ENCODE measurements at regions not wholly inside any gene's neighbourhood (a gene's known extent, or its start where the extent isn't known, plus 50 kb on each side); places are given as distances from the start of the nearest gene placed in this dataset.
A peak's percentile ranks its signal among the peaks of the same experiment; 100 is the strongest.

GRCh38 chr6:26196846-26197635, 109.8 kb downstream of the HFE start:
- peaks cover 0 to 75% (median 0%) of the 10 kb centered on the region in 4 donors for H3K27me3 ChIP-seq
- intact Hi-C loops (cut with DNase I): no loop called here
- peak overlapping the region; percentile 31 to 90 (median 72) for H3K27ac ChIP-seq
- DNase-seq (peak in 2 of 6 donors; percentile 65 to 73), ATAC-seq (peak; percentile 39 to 67 (median 58)), FAIRE-seq (no peak)
- no peak for TF ChIP-seq CTCF (IDR thresholded peaks at IDR 0.05)
- WGBS, 2 donors: 3 to 7% methylated on average over 51 of the region's 51 CpGs
- H3K9me3 ChIP-seq: no peaks in the 10 kb centered on the region
- no peaks in the 10 kb centered on the region for H3K36me3 ChIP-seq
- peaks cover 0 to 5% (median 0%) of the 10 kb centered on the region in 3 donors for H3K4me1 ChIP-seq
- peak overlapping the region; percentile 12 to 43 (median 33) for H3K4me3 ChIP-seq

GRCh38 chr6:26197636-26197932, 110.4 kb downstream of the HFE start:
- DNase-seq: no peak
- H3K36me3 ChIP-seq: no peaks in the 10 kb centered on the region
- peaks cover 0 to 73% (median 1%) of the 10 kb centered on the region in 4 donors for H3K27me3 ChIP-seq
- H3K4me3 ChIP-seq: peak overlapping the region in 2 of 4 donors; percentile 37 to 43
- ATAC-seq: no peak
- no peak for TF ChIP-seq CTCF (IDR thresholded peaks at IDR 0.05)
- FAIRE-seq: no peak
- peaks cover 0 to 5% (median 0%) of the 10 kb centered on the region in 3 donors for H3K4me1 ChIP-seq
- peak overlapping the region in 2 of 4 donors; percentile 29 to 90 for H3K27ac ChIP-seq
- H3K9me3 ChIP-seq: no peaks in the 10 kb centered on the region
- intact Hi-C loops (cut with DNase I): no loop called here

GRCh38 chr6:26197933-26198721, 110.9 kb downstream of the HFE start:
- H3K27me3 ChIP-seq: peaks cover 0 to 73% (median 3%) of the 10 kb centered on the region in 4 donors
- intact Hi-C loops (cut with DNase I): no loop called here

GRCh38 chr6:26198722-26199056, 111.5 kb downstream of the HFE start:
- 1 to 4% methylated on average over 12 of the region's 12 CpGs for WGBS, 2 donors
- ATAC-seq (peak; percentile 4 to 11 (median 8)), DNase-seq (no peak), FAIRE-seq (no peak)
- Histone ChIP-seq H3K4me1 (peaks cover 0 to 5% (median 0%) of the 10 kb centered on the region in 3 donors), H3K27me3 (peaks cover 0 to 76% (median 3%) of the 10 kb centered on the region in 4 donors), H3K36me3 (no peaks in the 10 kb centered on the region), H3K4me3 (peak overlapping the region; percentile 4 to 43 (median 32)), H3K9me3 (no peaks in the 10 kb centered on the region), H3K27ac (peak overlapping the region; percentile 20 to 90 (median 80))
- no peak for TF ChIP-seq CTCF (IDR thresholded peaks at IDR 0.05)
- intact Hi-C loops (cut with DNase I): no loop called here

More at GRCh38 chr6:26197933-26198721, 110.9 kb downstream of the HFE start:
- Histone ChIP-seq H3K9me3 (no peaks in the 10 kb centered on the region), H3K27ac (peak overlapping the region; percentile 20 to 90 (median 80)), H3K4me3 (peak overlapping the region; percentile 4 to 43 (median 32)), H3K36me3 (no peaks in the 10 kb centered on the region), H3K4me1 (peaks cover 0 to 5% (median 0%) of the 10 kb centered on the region in 3 donors)
- WGBS, 2 donors: 8 to 11% methylated on average over 26 of the region's 26 CpGs
- FAIRE-seq (no peak), DNase-seq (no peak), ATAC-seq (peak in 1 of 4 donors; percentile 7)
- TF ChIP-seq CTCF (IDR thresholded peaks at IDR 0.05): no peak

Data from pancreas (tissue), 10 donors.